ENCODE measurements at regions not wholly inside any gene's neighbourhood (a gene's known extent, or its start where the extent isn't known, plus 50 kb on each side); places are given as distances from the start of the nearest gene placed in this dataset.
A peak's percentile ranks its signal among the peaks of the same experiment; 100 is the strongest.

DNA sequence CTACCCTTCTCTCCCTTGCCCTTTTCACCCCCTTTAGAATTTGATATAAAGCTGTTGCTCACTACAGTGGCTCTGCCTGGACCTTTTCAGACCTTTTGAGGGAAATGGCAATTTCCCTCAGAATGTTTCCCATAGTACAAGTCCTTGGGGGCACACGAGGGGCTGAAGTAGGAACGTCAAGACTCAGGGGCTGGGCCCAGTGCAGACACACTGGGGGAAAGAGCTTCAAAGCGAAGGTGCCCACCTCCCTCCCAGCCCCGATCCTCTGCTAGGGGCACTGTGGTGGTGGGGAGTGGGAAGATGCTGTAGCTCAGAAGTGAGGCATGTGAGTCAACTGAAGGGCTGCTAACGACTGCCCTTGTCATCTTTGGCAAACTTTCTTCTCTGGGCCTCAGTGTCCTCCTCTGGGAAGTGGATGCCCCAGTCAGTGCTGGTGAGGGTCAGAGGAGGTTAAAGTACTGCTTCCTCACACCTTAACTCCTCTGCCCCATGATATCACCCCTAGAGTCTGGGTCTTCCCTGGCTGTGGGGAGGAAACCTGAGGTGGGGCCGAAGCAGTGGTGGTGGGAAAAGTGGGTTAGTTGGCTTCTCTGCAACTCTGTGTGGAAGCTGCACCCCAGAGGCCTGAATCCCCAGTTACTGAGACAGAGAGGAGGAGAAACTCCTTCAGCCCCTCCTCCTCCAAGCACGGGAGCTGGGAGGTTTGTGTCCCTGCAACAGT is 425.3 kb upstream of the B3GAT1 start:
- Histone ChIP-seq H2AK5ac (ENCODE audit: insufficient read length, low read length) (no peak overlapping the region), H4K5ac (ENCODE audit: insufficient read length, low read depth, low read length) (no peak overlapping the region), H3K4ac (ENCODE audit: low read depth, low read length) (no peak overlapping the region), H3K14ac (ENCODE audit: insufficient read depth, low read length) (no peak overlapping the region; the same call in 1 of the 2 replicates), H3K79me1 (ENCODE audit: insufficient read depth, low read depth, low read length, poor library complexity, severe bottlenecking) (no peaks in the 10 kb centered on the region), H4K8ac (replicated peaks; ENCODE audit: insufficient read length, low read depth, low read length) (no peak overlapping the region), H3K27me3 (ENCODE audit: insufficient read depth, low read length) (no peaks in the 10 kb centered on the region), H2AFZ (ENCODE audit: low read length) (no peak overlapping the region), H3K56ac (ENCODE audit: insufficient read length, low read depth, low read length) (no peak overlapping the region), H2BK12ac (ENCODE audit: insufficient read length, low read depth, low read length) (no peak overlapping the region), H2BK15ac (ENCODE audit: low read depth, low read length) (no peak overlapping the region), H3K9me3 (ENCODE audit: control insufficient read depth, low read depth, low read length) (no peaks in the 10 kb centered on the region), H3K79me2 (ENCODE audit: insufficient read depth, low read length) (no peaks in the 10 kb centered on the region), H3K27ac (ENCODE audit: insufficient read length, low read depth, low read length) (no peak overlapping the region), H3K4me1 (ENCODE audit: insufficient read depth, low read length) (no peaks in the 10 kb centered on the region), H3K23me2 (ENCODE audit: insufficient read length, low read depth, low read length, poor library complexity, severe bottlenecking) (no peaks in the 10 kb centered on the region), H3T11ph (ENCODE audit: low read length) (no peak overlapping the region), H3K23ac (ENCODE audit: insufficient read length, low read depth, low read length) (no peak overlapping the region), H2BK20ac (ENCODE audit: low read depth, low read length, poor library complexity, severe bottlenecking) (no peak overlapping the region), H4K91ac (ENCODE audit: insufficient read length, low read depth, low read length) (no peak overlapping the region), H3K4me2 (ENCODE audit: insufficient read depth, insufficient read length, low read length) (no peak overlapping the region), H2BK120ac (ENCODE audit: low read depth, low read length, poor library complexity, severe bottlenecking) (no peak overlapping the region), H4K20me1 (ENCODE audit: control insufficient read depth, insufficient read depth, insufficient read length) (no peaks in the 10 kb centered on the region), H3K18ac (ENCODE audit: insufficient read length, low read depth, low read length) (no peak overlapping the region), H2BK5ac (ENCODE audit: insufficient read length, low read length) (no peak overlapping the region), H3K9ac (ENCODE audit: extremely low read depth, insufficient read length, low read length) (no peak overlapping the region)
- Mint-ChIP-seq H3K4me3 (no peak overlapping the region), H3K4me1 (no peaks in the 10 kb centered on the region), H3K27ac (peak overlapping the region in 1 of 3 experiments; percentile 40; a peak in 1 of 7 replicates), H3K9me3 (peaks cover 1 to 3% of the 10 kb centered on the region in 2 experiments; a peak in 3 of 5 replicates), H3K36me3 (ENCODE audit: insufficient read depth in 1 of 3, low read depth in 3 of 3) (no peaks in the 10 kb centered on the region), H3K27me3 (ENCODE audit: low read depth) (peaks cover 26% of the 10 kb centered on the region)
- TF ChIP-seq, protein P1, sequence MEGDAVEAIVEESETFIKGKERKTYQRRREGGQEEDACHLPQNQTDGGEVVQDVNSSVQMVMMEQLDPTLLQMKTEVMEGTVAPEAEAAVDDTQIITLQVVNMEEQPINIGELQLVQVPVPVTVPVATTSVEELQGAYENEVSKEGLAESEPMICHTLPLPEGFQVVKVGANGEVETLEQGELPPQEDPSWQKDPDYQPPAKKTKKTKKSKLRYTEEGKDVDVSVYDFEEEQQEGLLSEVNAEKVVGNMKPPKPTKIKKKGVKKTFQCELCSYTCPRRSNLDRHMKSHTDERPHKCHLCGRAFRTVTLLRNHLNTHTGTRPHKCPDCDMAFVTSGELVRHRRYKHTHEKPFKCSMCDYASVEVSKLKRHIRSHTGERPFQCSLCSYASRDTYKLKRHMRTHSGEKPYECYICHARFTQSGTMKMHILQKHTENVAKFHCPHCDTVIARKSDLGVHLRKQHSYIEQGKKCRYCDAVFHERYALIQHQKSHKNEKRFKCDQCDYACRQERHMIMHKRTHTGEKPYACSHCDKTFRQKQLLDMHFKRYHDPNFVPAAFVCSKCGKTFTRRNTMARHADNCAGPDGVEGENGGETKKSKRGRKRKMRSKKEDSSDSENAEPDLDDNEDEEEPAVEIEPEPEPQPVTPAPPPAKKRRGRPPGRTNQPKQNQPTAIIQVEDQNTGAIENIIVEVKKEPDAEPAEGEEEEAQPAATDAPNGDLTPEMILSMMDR (conservative IDR thresholded peaks at IDR 0.05): no peak
- no CpG with 5 or more reads among the region's 7 CpGs for WGBS (ENCODE audit: extremely low coverage, insufficient read length, low lambda C conversion rate)
- no peak for DNase-seq
